ENCODE measurements at regions not wholly inside any gene's neighbourhood (a gene's known extent, or its start where the extent isn't known, plus 50 kb on each side); places are given as distances from the start of the nearest gene placed in this dataset.
A peak's percentile ranks its signal among the peaks of the same experiment; 100 is the strongest.
"Not testable (repeated sequence)": the region's sequence is repeated elsewhere in the genome, so short reads cannot be mapped to it uniquely, and the experiment has no call there.

- no peak for DNase-seq (ENCODE audit: low read depth)
Observed at GRCh38 chr7:142501434-142501833, 243.6 kb upstream of the PRSS58 start.

DNA sequence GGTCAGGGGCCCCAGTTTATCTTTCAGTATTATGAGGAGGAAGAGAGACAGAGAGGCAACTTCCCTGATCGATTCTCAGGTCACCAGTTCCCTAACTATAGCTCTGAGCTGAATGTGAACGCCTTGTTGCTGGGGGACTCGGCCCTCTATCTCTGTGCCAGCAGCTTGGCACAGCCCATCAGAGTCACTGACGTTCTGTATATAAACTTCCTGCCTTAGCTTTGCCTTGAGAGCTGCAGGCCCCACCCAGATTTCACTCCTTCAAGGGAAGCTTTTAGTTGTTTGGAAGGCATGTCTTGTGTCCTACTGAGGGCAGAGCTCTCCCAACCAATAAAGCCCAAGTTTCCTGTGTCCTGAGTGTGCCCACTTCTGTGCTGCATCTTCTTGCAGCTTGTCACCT is 242.5 kb upstream of the PRSS58 start:
- DNase-seq (ENCODE audit: low read depth) = no peak

DNA sequence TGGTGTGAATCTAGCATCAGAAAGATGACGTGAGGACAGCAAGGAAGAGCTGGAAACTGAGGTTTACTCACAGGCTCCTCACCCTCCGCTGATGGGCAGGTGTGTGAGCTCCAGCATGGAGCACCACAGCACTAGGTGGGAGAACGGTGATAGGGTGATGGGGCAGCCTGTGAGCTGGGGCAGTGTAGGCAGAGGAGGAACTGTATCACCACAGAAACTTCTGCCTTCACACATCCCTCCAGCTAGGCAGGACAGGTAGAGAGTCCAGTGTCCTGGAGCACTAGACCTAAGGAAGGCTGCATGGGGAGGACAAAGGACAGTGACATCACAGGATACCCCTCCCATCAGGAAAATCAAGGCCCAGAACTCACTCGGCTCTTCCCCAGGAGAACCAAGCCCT is 241.8 kb upstream of the PRSS58 start:
- no peak for DNase-seq (ENCODE audit: low read depth)

GRCh38 chr7:142498364-142498763 is 240.5 kb upstream of the PRSS58 start:
- no peak for DNase-seq (ENCODE audit: low read depth)

DNA sequence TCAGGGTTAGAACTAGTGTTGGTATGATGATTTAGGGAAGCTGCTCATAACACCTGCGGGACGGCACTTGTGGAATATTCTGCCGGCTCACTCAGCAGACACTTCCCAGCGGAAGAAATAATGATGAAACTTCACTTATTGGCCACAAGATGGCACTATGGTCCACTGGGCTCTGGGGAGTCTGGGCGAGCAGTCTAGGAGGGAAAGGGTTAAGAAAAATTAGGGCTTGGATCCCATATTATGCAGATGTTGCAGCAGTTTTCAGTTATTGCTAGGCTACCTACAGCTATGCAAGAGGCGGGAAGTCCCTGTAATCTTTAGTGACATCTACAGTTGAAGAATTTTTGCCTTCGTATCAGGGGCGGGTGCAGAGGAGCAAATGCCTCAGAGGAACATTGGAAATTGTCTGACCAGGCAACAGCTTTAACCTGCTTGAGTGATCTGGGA is 238.7 kb upstream of the PRSS58 start:
- no peak for DNase-seq (ENCODE audit: low read depth)

- not testable (repeated sequence) for DNase-seq (ENCODE audit: low read depth)
Observed at GRCh38 chr7:142495879-142496278, 238.0 kb upstream of the PRSS58 start.

GRCh38 chr7:142495301-142495700 is 237.4 kb upstream of the PRSS58 start:
- not testable (repeated sequence) for DNase-seq (ENCODE audit: low read depth)

- DNase-seq (ENCODE audit: low read depth) = no peak
Observed at GRCh38 chr7:142494021-142494420, 236.2 kb upstream of the PRSS58 start.

DNA sequence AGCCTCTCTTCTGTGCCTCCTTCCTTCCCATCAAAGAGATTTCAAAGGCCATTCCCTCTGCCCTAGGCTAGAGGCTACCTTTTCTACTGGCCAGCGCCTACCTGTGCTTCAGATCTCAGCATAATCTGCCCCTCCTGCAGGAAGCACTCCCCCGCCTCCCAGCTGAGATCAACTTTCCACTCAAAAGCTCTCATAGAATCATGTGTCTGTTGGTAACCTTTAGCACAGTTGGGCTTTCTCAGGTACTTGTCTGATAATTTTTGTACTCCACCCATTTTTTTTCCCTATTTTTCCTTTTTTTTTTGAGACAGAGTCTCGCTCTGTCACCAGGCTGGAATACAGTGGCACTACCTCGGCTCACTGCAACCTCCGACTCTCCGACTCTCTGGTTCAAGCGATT is 231.0 kb upstream of the PRSS58 start:
- DNase-seq (ENCODE audit: low read depth) = no peak

DNA sequence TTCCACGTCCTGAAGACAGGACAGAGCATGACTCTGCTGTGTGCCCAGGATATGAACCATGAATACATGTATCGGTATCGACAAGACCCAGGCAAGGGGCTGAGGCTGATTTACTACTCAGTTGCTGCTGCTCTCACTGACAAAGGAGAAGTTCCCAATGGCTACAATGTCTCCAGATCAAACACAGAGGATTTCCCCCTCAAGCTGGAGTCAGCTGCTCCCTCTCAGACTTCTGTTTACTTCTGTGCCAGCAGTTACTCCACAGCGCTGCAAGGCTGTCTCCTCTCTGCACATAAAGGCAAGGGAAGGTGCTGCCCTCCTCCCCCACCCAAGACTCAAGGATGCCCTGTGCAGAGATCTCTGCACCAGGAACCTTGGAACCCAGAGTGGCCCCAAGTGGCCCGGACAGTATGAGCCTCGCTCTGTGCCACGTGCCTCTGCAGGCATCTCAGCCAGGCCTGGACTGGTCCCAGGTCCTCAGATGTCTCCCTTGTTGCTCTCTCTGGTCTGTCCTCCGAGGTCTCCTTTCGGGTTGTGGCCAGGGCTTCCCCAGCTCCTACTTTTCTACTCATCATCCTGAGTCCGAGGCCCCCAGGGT is 230.3 kb upstream of the PRSS58 start:
- no peak for DNase-seq (ENCODE audit: low read depth)

- not testable (repeated sequence) for DNase-seq (ENCODE audit: low read depth)
Observed at GRCh38 chr7:142487565-142487964, 229.7 kb upstream of the PRSS58 start.

DNA sequence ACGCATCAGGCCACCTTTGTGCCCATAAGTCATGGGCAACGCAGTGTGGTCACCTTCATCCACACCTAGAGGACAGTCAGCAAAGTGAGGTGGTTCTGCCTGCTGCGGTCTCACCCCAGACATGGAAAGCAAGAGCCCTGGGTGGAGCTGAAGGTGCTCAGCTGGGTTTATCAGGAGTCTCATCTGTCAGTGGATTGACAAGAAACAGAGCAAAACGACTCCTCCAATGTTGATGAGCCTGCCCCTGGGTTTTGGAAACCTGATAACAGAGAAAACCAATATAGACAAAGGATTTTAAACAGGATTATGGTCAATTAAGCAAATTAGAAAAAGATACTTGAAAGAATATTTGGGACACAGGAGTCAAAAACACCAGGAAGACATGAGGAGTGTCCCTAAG is 229.3 kb upstream of the PRSS58 start:
- DNase-seq (ENCODE audit: low read depth) = no peak

GRCh38 chr7:142485617-142486226 is 227.9 kb upstream of the PRSS58 start:
- no peak for DNase-seq (ENCODE audit: low read depth)

GRCh38 chr7:142483659-142484317 is 225.9 kb upstream of the PRSS58 start:
- no peak for DNase-seq (ENCODE audit: low read depth)

DNA sequence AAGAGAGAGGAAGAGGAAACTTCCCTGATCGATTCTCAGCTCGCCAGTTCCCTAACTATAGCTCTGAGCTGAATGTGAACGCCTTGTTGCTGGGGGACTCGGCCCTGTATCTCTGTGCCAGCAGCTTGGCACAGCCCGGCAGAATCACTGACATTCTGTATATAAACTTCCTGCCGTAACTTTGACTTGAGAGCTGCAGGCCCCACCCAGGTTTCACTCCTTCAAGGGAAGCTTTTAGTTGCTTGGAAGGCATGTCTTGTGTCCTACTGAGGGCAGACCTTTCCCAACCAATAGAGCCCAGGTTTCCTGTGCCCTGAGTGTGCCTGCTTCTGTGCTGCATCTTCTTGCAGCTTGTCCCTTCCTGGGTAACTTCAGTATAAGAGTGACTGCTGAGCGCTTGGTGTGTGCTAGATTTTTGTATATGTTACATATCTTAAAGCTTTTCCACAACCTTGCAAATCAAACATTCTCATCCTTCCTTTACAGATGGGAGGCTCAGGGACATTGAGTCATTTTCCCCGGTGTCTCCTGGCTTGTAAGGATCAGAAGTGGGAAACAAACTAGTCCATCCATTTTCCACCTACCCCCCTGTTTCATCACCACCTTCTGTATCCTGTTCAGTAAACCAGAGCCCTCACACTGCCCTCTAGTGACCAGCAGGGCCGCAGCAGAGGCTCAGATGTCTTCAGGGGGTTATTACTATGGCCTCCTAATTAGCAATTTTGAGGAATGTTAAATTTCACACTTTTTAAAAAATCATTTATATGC is 225.2 kb upstream of the PRSS58 start:
- peak; percentile 22 for DNase-seq (ENCODE audit: low read depth)

DNA sequence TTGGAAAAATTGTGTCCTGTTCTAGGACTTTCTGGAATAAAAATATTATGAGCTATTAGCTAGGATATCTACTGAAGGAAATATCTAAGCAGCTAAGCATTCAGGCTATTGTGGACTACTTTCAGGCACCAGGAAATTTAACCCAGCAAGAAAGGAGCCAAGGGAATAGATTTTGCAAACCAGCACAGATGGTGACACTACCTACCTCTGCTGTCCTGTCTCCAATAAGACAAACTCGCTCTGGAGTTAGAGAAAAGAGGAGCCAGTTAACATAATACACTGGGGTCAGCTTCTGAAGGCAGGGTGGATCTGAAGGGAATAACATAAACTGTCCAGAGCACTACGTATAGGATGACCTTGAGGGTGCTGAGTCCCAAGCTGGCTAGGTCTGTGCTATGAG is 223.7 kb upstream of the PRSS58 start:
- DNase-seq (ENCODE audit: low read depth) = no peak

- no peak for DNase-seq (ENCODE audit: low read depth)
Observed at GRCh38 chr7:142478479-142479220, 220.8 kb upstream of the PRSS58 start.

DNA sequence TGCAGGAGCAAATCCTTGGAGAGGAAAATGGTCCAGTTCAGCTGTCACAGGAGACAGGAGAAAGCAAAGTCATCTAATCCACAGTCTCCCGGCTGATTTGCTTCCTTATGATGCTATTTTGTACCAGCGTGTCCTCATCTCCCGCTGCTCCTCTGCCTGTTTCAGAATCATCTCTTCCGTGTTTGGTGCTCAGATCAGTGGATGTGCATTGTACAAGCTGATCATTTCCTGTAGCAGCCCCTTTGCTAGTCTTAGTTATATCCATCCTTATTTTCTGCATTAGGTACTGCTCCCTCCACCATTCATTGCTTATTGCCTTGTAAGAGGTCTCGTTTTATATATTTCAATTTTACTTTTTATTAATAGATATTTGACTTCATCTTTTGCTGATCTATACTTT is 219.9 kb upstream of the PRSS58 start:
- DNase-seq (ENCODE audit: low read depth) = not testable (repeated sequence)

- DNase-seq (ENCODE audit: low read depth) = no peak
Observed at GRCh38 chr7:142477079-142477651, 219.3 kb upstream of the PRSS58 start.

GRCh38 chr7:142476077-142476476 is 218.2 kb upstream of the PRSS58 start:
- DNase-seq (ENCODE audit: low read depth) = no peak

- DNase-seq (ENCODE audit: low read depth) = no peak
Observed at GRCh38 chr7:142471820-142472219, 214.0 kb upstream of the PRSS58 start.

GRCh38 chr7:142470544-142470830 is 212.6 kb upstream of the PRSS58 start:
- DNase-seq (ENCODE audit: low read depth) = no peak
